ENCODE measurements at regions not wholly inside any gene's neighbourhood (a gene's known extent, or its start where the extent isn't known, plus 50 kb on each side); places are given as distances from the start of the nearest gene placed in this dataset.

DNA sequence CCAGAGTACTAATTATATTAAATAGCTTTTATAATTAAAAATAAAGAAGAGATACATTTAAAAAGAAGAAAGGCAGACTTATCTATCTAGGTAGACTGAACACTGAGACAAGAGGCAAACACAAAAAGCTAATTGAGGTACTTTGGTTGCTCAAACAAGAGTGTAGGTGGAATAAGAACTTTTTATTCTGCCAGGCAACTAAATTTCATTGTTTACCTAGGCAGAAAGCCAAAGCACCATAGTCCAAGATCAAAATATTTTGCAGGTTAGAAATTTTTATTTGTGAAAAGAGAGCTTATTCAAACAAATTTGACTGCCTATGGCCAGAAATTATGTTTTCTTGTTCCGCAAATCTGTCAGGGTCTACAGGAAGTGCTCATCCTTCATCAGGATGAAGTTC, 499.6 kb upstream of the GBE1 start:
- DNase-seq (ENCODE audit: low spot score) = no peak
- Histone ChIP-seq H3K27ac (ENCODE audit: poor library complexity, severe bottlenecking) (no peak overlapping the region), H3K27me3 (ENCODE audit: insufficient read depth, poor library complexity, severe bottlenecking) (no peaks in the 10 kb centered on the region), H3K9me3 (ENCODE audit: severe bottlenecking) (no peaks in the 10 kb centered on the region), H3K4me1 (ENCODE audit: insufficient read depth, poor library complexity, severe bottlenecking) (no peaks in the 10 kb centered on the region), H3K4me3 (ENCODE audit: severe bottlenecking) (no peak overlapping the region), H3K36me3 (ENCODE audit: low read depth) (no peaks in the 10 kb centered on the region)
- TF ChIP-seq, protein P1, sequence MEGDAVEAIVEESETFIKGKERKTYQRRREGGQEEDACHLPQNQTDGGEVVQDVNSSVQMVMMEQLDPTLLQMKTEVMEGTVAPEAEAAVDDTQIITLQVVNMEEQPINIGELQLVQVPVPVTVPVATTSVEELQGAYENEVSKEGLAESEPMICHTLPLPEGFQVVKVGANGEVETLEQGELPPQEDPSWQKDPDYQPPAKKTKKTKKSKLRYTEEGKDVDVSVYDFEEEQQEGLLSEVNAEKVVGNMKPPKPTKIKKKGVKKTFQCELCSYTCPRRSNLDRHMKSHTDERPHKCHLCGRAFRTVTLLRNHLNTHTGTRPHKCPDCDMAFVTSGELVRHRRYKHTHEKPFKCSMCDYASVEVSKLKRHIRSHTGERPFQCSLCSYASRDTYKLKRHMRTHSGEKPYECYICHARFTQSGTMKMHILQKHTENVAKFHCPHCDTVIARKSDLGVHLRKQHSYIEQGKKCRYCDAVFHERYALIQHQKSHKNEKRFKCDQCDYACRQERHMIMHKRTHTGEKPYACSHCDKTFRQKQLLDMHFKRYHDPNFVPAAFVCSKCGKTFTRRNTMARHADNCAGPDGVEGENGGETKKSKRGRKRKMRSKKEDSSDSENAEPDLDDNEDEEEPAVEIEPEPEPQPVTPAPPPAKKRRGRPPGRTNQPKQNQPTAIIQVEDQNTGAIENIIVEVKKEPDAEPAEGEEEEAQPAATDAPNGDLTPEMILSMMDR (IDR thresholded peaks at IDR 0.05; ENCODE audit: poor library complexity, severe bottlenecking) = no peak
- no peak for ATAC-seq (ENCODE audit: low read depth)

GRCh38 chr3:82259994-82260393, 498.5 kb upstream of the GBE1 start:
- no peak for ATAC-seq (ENCODE audit: low read depth)
- no peaks in the 10 kb centered on the region for H3K4me1 ChIP-seq (ENCODE audit: insufficient read depth, poor library complexity, severe bottlenecking)
- H3K27ac ChIP-seq (ENCODE audit: poor library complexity, severe bottlenecking) = no peak overlapping the region
- H3K27me3 ChIP-seq (ENCODE audit: insufficient read depth, poor library complexity, severe bottlenecking) = no peaks in the 10 kb centered on the region
- no peaks in the 10 kb centered on the region for H3K36me3 ChIP-seq (ENCODE audit: low read depth)
- no peaks in the 10 kb centered on the region for H3K9me3 ChIP-seq (ENCODE audit: severe bottlenecking)
- H3K4me3 ChIP-seq (ENCODE audit: severe bottlenecking) = no peak overlapping the region
- TF ChIP-seq, protein P1 (IDR thresholded peaks at IDR 0.05; ENCODE audit: poor library complexity, severe bottlenecking) = no peak
- DNase-seq (ENCODE audit: low spot score) = no peak

DNA sequence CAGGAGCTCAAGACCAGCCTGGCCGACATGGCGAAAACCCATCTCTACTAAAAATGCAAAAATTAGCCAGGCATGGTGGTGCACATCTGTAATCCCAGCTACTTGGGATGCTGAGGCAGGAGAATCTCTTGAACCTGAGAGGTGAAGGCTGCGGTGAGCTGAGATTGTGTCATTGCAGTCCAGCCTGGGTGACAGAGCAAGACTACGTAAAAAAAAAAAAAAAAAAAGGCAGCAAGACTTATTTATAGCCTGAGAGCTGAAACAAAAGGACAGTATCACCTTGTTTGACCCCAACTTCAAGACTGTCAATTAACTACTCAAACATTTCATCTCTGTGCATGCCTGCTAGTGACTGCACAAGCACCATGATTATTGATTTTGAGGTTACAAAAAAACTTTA, 478.9 kb upstream of the GBE1 start:
- H3K4me1 ChIP-seq (ENCODE audit: insufficient read depth, poor library complexity, severe bottlenecking) = no peaks in the 10 kb centered on the region
- no peaks in the 10 kb centered on the region for H3K27me3 ChIP-seq (ENCODE audit: insufficient read depth, poor library complexity, severe bottlenecking)
- DNase-seq (ENCODE audit: low spot score) = no peak
- no peak overlapping the region for H3K4me3 ChIP-seq (ENCODE audit: severe bottlenecking)
- H3K27ac ChIP-seq (ENCODE audit: poor library complexity, severe bottlenecking) = no peak overlapping the region
- no peaks in the 10 kb centered on the region for H3K36me3 ChIP-seq (ENCODE audit: low read depth)
- TF ChIP-seq, protein P1 (IDR thresholded peaks at IDR 0.05; ENCODE audit: poor library complexity, severe bottlenecking) = no peak
- ATAC-seq (ENCODE audit: low read depth) = no peak
- no peaks in the 10 kb centered on the region for H3K9me3 ChIP-seq (ENCODE audit: severe bottlenecking)

DNA sequence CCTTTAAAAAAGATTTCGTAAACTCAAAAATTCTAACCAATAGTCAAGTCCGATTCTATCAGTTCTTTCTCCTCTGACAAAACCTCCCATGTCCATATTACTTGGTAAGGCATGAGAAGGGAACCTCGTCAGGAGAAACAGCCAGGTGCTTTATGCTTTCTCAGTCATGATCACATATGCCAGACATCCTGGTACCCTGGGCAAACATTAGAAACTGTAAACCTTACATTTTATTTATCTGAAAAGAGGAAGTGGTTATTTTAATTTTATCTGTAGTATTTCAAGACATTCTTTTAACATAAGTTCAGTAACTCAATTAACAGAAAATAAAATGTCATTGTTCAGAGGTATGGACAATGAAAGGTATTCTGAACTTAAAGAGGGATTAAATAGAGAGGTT, 474.8 kb upstream of the GBE1 start:
- Histone ChIP-seq H3K27me3 (ENCODE audit: insufficient read depth, poor library complexity, severe bottlenecking) (no peaks in the 10 kb centered on the region), H3K9me3 (ENCODE audit: severe bottlenecking) (no peaks in the 10 kb centered on the region), H3K27ac (ENCODE audit: poor library complexity, severe bottlenecking) (no peak overlapping the region), H3K36me3 (ENCODE audit: low read depth) (no peaks in the 10 kb centered on the region), H3K4me1 (ENCODE audit: insufficient read depth, poor library complexity, severe bottlenecking) (no peaks in the 10 kb centered on the region), H3K4me3 (ENCODE audit: severe bottlenecking) (no peak overlapping the region)
- ATAC-seq (ENCODE audit: low read depth) = no peak
- TF ChIP-seq, protein P1 (IDR thresholded peaks at IDR 0.05; ENCODE audit: poor library complexity, severe bottlenecking) = no peak
- no peak for DNase-seq (ENCODE audit: low spot score)

DNA sequence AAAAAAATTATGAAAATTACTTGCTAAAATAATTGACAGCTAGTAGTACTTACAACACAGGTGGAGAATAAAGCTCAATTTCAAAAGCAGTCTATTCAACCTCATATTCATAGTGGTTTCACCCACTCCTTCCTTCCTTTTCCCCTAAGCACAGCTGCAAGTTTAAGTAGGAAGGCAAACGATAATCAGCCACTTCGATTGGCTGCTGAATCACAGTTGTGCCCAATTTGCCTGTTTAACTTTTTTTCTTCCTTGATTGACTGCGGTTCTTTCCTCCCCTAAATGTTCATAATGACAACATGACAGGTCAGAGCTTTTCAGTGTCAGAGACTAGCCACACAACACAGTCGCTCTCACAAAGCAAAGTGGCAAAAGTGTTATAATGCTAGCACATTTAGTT, 468.0 kb upstream of the GBE1 start:
- Histone ChIP-seq H3K9me3 (ENCODE audit: severe bottlenecking) (no peaks in the 10 kb centered on the region), H3K27ac (ENCODE audit: poor library complexity, severe bottlenecking) (no peak overlapping the region), H3K27me3 (ENCODE audit: insufficient read depth, poor library complexity, severe bottlenecking) (no peaks in the 10 kb centered on the region), H3K4me3 (ENCODE audit: severe bottlenecking) (no peak overlapping the region), H3K4me1 (ENCODE audit: insufficient read depth, poor library complexity, severe bottlenecking) (no peaks in the 10 kb centered on the region), H3K36me3 (ENCODE audit: low read depth) (no peaks in the 10 kb centered on the region)
- no peak for DNase-seq (ENCODE audit: low spot score)
- TF ChIP-seq, protein P1 (IDR thresholded peaks at IDR 0.05; ENCODE audit: poor library complexity, severe bottlenecking) = no peak
- ATAC-seq (ENCODE audit: low read depth) = no peak
